Neuronal stem cell (in vitro differentiated cells): ENCODE measurements at regions not wholly inside any gene's neighbourhood (a gene's known extent, or its start where the extent isn't known, plus 50 kb on each side); places are given as distances from the start of the nearest gene placed in this dataset.
A peak's percentile ranks its signal among the peaks of the same experiment; 100 is the strongest.

Experiments used
- DNase-seq: peaks from one replicate; pipeline ENCODE4 v3.0.0-alpha.2; 2013; ENCODE audit warnings: low spot score
- H2AFZ ChIP-seq: one replicate; pipeline ENCODE4 v1.6.1; 2013; ENCODE audit warnings: mild to moderate bottlenecking, low read length, inconsistent platforms
- H2AK5ac ChIP-seq: 2 replicates; pipeline ENCODE4 v1.6.1; 2013; ENCODE audit warnings: low read depth, mild to moderate bottlenecking, inconsistent platforms, low read length, moderate library complexity, mixed read lengths
- H2BK120ac ChIP-seq: 2 replicates; pipeline ENCODE4 v1.6.1; 2013; ENCODE audit warnings: low read depth, mild to moderate bottlenecking, inconsistent platforms, low read length, moderate library complexity, mixed read lengths
- H2BK12ac ChIP-seq: one replicate; pipeline ENCODE4 v1.6.1; 2013; ENCODE audit warnings: low read length, inconsistent platforms
- H2BK15ac ChIP-seq: 2 replicates; pipeline ENCODE4 v1.6.1; 2013; ENCODE audit warnings: mild to moderate bottlenecking, low read length, inconsistent platforms, mixed read lengths
- H2BK5ac ChIP-seq: one replicate; pipeline ENCODE4 v1.6.1; 2013; ENCODE audit warnings: inconsistent platforms, mild to moderate bottlenecking, low read length, moderate library complexity
- H3K14ac ChIP-seq: one replicate; pipeline ENCODE4 v1.6.1; 2013; ENCODE audit warnings: low read length, inconsistent platforms
- H3K18ac ChIP-seq: 2 replicates; pipeline ENCODE4 v1.6.1; 2013; ENCODE audit warnings: low read length, inconsistent platforms
- H3K23ac ChIP-seq: 2 replicates; pipeline ENCODE4 v1.6.1; 2013; ENCODE audit warnings: low read depth, mild to moderate bottlenecking, mixed read lengths, low read length, inconsistent platforms; ENCODE audit not compliant: poor library complexity
- H3K27ac ChIP-seq: replicated peaks from 3 replicates; pipeline ENCODE4 v1.5.1; 2013; ENCODE audit warnings: low read length, inconsistent platforms
- H3K27me3 ChIP-seq, 3 experiments: 2 replicates each; pipeline ENCODE4 v1.6.1; 2013; ENCODE audit warnings: low read length in 3 of 3, mild to moderate bottlenecking in 2 of 3, inconsistent platforms in 1 of 3, low read depth in 1 of 3, mixed read lengths in 1 of 3, moderate library complexity in 1 of 3; ENCODE audit not compliant: control insufficient read depth in 3 of 3, insufficient read depth in 3 of 3
- H3K36me3 ChIP-seq, 2 donors: replicated peaks in 1 of 2; 2 replicates each; pipeline ENCODE4 v1.6.1; 2013; ENCODE audit warnings: low read length in 2 of 2; ENCODE audit not compliant: control insufficient read depth in 2 of 2, insufficient read depth in 2 of 2
- H3K4ac ChIP-seq: 2 replicates; pipeline ENCODE4 v1.6.1; 2013; ENCODE audit warnings: inconsistent platforms, mild to moderate bottlenecking, low read length, moderate library complexity
- H3K4me1 ChIP-seq, 2 donors: 1 replicate in 1 of 2; 2 replicates in 1 of 2; pipeline ENCODE4 v1.6.1; 2013; ENCODE audit warnings: low read length in 2 of 2, low read depth in 1 of 2; ENCODE audit not compliant: control insufficient read depth in 2 of 2, insufficient read depth in 1 of 2
- H3K4me2 ChIP-seq: one replicate; pipeline ENCODE4 v1.6.1; 2013; ENCODE audit warnings: mild to moderate bottlenecking, low read length, inconsistent platforms; ENCODE audit not compliant: insufficient read depth, poor library complexity, severe bottlenecking
- H3K4me3 ChIP-seq, 2 donors: 2 replicates each; pipeline ENCODE4 v1.5.1; 2013; ENCODE audit warnings: low read length in 2 of 2, mild to moderate bottlenecking in 2 of 2, inconsistent platforms in 1 of 2, moderate library complexity in 1 of 2
- H3K79me1 ChIP-seq: one replicate; pipeline ENCODE4 v1.6.1; 2013; ENCODE audit warnings: low read depth, mild to moderate bottlenecking, inconsistent platforms, low read length, moderate library complexity
- H3K9ac ChIP-seq: one replicate; pipeline ENCODE4 v1.6.1; 2013; ENCODE audit warnings: mild to moderate bottlenecking, low read depth, low read length, inconsistent platforms; ENCODE audit not compliant: poor library complexity
- H3K9me3 ChIP-seq, 2 donors: replicated peaks in 1 of 2; 2 replicates each; pipeline versions ENCODE3 to v1.6.1; 2013; ENCODE audit warnings: low read length in 2 of 2, mild to moderate bottlenecking in 2 of 2, inconsistent platforms in 1 of 2, low read depth in 1 of 2, mixed read lengths in 1 of 2, moderate library complexity in 1 of 2; ENCODE audit not compliant: control insufficient read depth in 2 of 2, insufficient read depth in 1 of 2
- H4K8ac ChIP-seq: one replicate; pipeline ENCODE4 v1.6.1; 2013; ENCODE audit warnings: low read depth, mild to moderate bottlenecking, inconsistent platforms, low read length, moderate library complexity
- H4K91ac ChIP-seq: one replicate; pipeline ENCODE4 v1.6.1; 2013; ENCODE audit warnings: low read length, low read depth, mild to moderate bottlenecking, inconsistent platforms; ENCODE audit not compliant: poor library complexity
- WGBS, 2 donors: extraction: QIAGEN DNeasy Blood & Tissue Kit; methylation state at CpG; one replicate each; pipeline ENCODE4 v1.1.7; 2013; ENCODE audit warnings: missing lambda C conversion rate in 2 of 2, mixed read lengths in 1 of 2; ENCODE audit not compliant: insufficient read length in 2 of 2, insufficient replicate concordance in 1 of 2; ENCODE audit errors: extremely low coverage in 2 of 2; 5-methylcytosine and 5-hydroxymethylcytosine counted together

GRCh38 chr9:89254058-89254772, 56.8 kb upstream of the CKS2 start:
- H3K14ac ChIP-seq, result peak overlapping the region; percentile 98
- no peak overlapping the region for H3K4me2 ChIP-seq
- no peak overlapping the region for H2BK15ac ChIP-seq
- peaks cover 2% of the 10 kb centered on the region for H3K79me1 ChIP-seq
- H2BK5ac ChIP-seq, result peak overlapping the region; percentile 30
- H3K9me3 ChIP-seq, result peaks cover 8 to 16% of the 10 kb centered on the region in 2 donors
- peak overlapping the region; percentile 80 for H3K9ac ChIP-seq
- H3K27ac ChIP-seq, result no peak overlapping the region
- peaks cover 0 to 3% (median 0%) of the 10 kb centered on the region in 3 experiments for H3K27me3 ChIP-seq
- DNase-seq, result no peak
- peak overlapping the region; percentile 94 for H4K8ac ChIP-seq
- WGBS, 2 donors, result 99% methylated on average over 11 of the region's 14 CpGs; no CpG with 5 or more reads in 1 of the 2 donors
- no peak overlapping the region for H2AK5ac ChIP-seq
- H3K4ac ChIP-seq, result peak overlapping the region; percentile 7
- H3K23ac ChIP-seq, result peak overlapping the region; percentile 99
- no peak overlapping the region for H2AFZ ChIP-seq
- H2BK120ac ChIP-seq, result no peak overlapping the region
- peak overlapping the region; percentile 63 for H3K18ac ChIP-seq
- H3K4me3 ChIP-seq, result peak overlapping the region in 1 of 2 donors; percentile 53
- H4K91ac ChIP-seq, result peak overlapping the region; percentile 11
- peak overlapping the region; percentile 89 for H2BK12ac ChIP-seq
- peaks cover 0 to 8% of the 10 kb centered on the region in 2 donors for H3K36me3 ChIP-seq
- H3K4me1 ChIP-seq, result peaks cover 2 to 7% of the 10 kb centered on the region in 2 donors

- Histone ChIP-seq H3K27ac (no peak overlapping the region), H3K36me3 (peaks cover 0 to 8% of the 10 kb centered on the region in 2 donors), H3K4me2 (no peak overlapping the region), H3K9me3 (peaks cover 8 to 16% of the 10 kb centered on the region in 2 donors), H2AFZ (no peak overlapping the region), H3K18ac (peak overlapping the region; percentile 70), H3K23ac (no peak overlapping the region), H3K4me3 (no peak overlapping the region), H3K27me3 (peaks cover 0 to 3% (median 0%) of the 10 kb centered on the region in 3 experiments), H3K14ac (no peak overlapping the region), H2AK5ac (no peak overlapping the region), H3K9ac (no peak overlapping the region), H2BK15ac (no peak overlapping the region), H3K4me1 (peaks cover 2 to 7% of the 10 kb centered on the region in 2 donors), H4K8ac (no peak overlapping the region), H3K4ac (no peak overlapping the region), H2BK5ac (peak overlapping the region; percentile 30), H3K79me1 (peaks cover 2% of the 10 kb centered on the region), H4K91ac (peak overlapping the region; percentile 11), H2BK120ac (no peak overlapping the region), H2BK12ac (no peak overlapping the region)
- no CpG with 5 or more reads among the region's 8 CpGs for WGBS, 2 donors
- DNase-seq, result no peak
These were observed 56.2 kb upstream of the CKS2 start for GRCh38 chr9:89254773-89255125.

- Histone ChIP-seq H3K36me3 (peaks cover 0 to 8% of the 10 kb centered on the region in 2 donors), H2AK5ac (no peak overlapping the region), H2BK120ac (no peak overlapping the region), H2BK15ac (no peak overlapping the region), H3K79me1 (peaks cover 2% of the 10 kb centered on the region), H3K27ac (no peak overlapping the region), H3K4me3 (no peak overlapping the region), H4K91ac (no peak overlapping the region), H3K18ac (no peak overlapping the region), H3K4ac (no peak overlapping the region), H3K4me1 (peaks cover 2 to 7% of the 10 kb centered on the region in 2 donors), H3K9ac (no peak overlapping the region), H2BK12ac (no peak overlapping the region), H3K4me2 (no peak overlapping the region), H2AFZ (no peak overlapping the region), H4K8ac (no peak overlapping the region), H3K14ac (no peak overlapping the region), H3K27me3 (peaks cover 0 to 3% (median 0%) of the 10 kb centered on the region in 3 experiments), H3K9me3 (peaks cover 8 to 19% of the 10 kb centered on the region in 2 donors), H2BK5ac (no peak overlapping the region), H3K23ac (no peak overlapping the region)
- no CpG with 5 or more reads among the region's 8 CpGs for WGBS, 2 donors
- DNase-seq, result no peak
These were observed 54.8 kb upstream of the CKS2 start for GRCh38 chr9:89256225-89256624.

- Histone ChIP-seq H2AFZ (no peak overlapping the region), H3K36me3 (peaks cover 0 to 8% of the 10 kb centered on the region in 2 donors), H3K4ac (no peak overlapping the region), H3K79me1 (peaks cover 2% of the 10 kb centered on the region), H2BK15ac (no peak overlapping the region), H3K4me3 (no peak overlapping the region), H3K4me1 (peaks cover 2 to 7% of the 10 kb centered on the region in 2 donors), H4K8ac (no peak overlapping the region), H3K9ac (no peak overlapping the region), H2AK5ac (no peak overlapping the region), H4K91ac (no peak overlapping the region), H2BK12ac (no peak overlapping the region), H3K27ac (no peak overlapping the region), H3K18ac (no peak overlapping the region), H2BK120ac (no peak overlapping the region), H3K9me3 (peaks cover 8 to 19% of the 10 kb centered on the region in 2 donors), H3K14ac (no peak overlapping the region), H3K4me2 (no peak overlapping the region), H3K23ac (no peak overlapping the region), H2BK5ac (no peak overlapping the region), H3K27me3 (peaks cover 0 to 3% (median 0%) of the 10 kb centered on the region in 3 experiments)
- no CpG with 5 or more reads among the region's 8 CpGs for WGBS, 2 donors
- no peak for DNase-seq
These were observed 54.4 kb upstream of the CKS2 start for GRCh38 chr9:89256642-89257041.
